Activated naive CD8-positive, alpha-beta T cell treated with anti-CD3 and anti-CD28 coated beads for 36 hours (primary cell): ENCODE measurements at regions not wholly inside any gene's neighbourhood (a gene's known extent, or its start where the extent isn't known, plus 50 kb on each side); places are given as distances from the start of the nearest gene placed in this dataset.
A peak's percentile ranks its signal among the peaks of the same experiment; 100 is the strongest.

ENCODE experiments used
- DNase-seq: peaks from one replicate; pipeline ENCODE4 v3.0.0; 2021
- H3K27ac Mint-ChIP-seq: one replicate; pipeline ENCODE4 v1.8.0; 2022; ENCODE audit warnings: mild to moderate bottlenecking, moderate library complexity, mixed read lengths
- H3K27me3 Mint-ChIP-seq: one replicate; pipeline ENCODE4 v1.8.0; 2022; ENCODE audit warnings: mild to moderate bottlenecking, mixed read lengths
- H3K36me3 Mint-ChIP-seq: one replicate; pipeline ENCODE4 v1.8.0; 2021; ENCODE audit warnings: mild to moderate bottlenecking, mixed read lengths
- H3K4me1 Mint-ChIP-seq: one replicate; pipeline ENCODE4 v1.8.0; 2021; ENCODE audit warnings: mixed read lengths
- H3K4me3 Mint-ChIP-seq: one replicate; pipeline ENCODE4 v1.8.0; 2022; ENCODE audit warnings: mild to moderate bottlenecking, moderate library complexity, mixed read lengths
- H3K9me3 Mint-ChIP-seq: one replicate; pipeline ENCODE4 v1.8.0; 2022; ENCODE audit warnings: mixed read lengths

DNA sequence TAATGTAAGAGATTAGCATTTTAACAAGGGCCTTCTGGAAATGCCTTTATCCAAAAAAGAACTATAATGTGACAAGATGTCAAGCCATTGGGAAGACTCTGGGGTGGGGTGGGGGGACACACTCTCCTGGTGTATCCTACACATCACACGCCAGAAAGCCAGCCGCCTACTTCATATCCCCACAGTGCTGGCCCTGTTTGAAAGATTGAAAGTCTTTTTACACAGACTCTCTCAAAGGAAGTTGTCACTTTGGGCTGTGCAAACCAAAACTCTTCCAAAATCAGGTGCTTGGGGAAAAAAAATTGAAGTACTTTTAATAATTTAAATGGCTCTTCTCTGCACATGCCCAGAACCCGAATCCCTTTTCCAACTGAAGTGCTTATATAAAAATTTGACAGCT is 666.7 kb downstream of the BCL11A start:
- no peak for DNase-seq
- H3K36me3 Mint-ChIP-seq, result peaks cover 1% of the 10 kb centered on the region
- H3K4me3 Mint-ChIP-seq, result peak overlapping the region; percentile 41
- H3K4me1 Mint-ChIP-seq, result peaks cover 40% of the 10 kb centered on the region
- H3K27me3 Mint-ChIP-seq, result no peaks in the 10 kb centered on the region
- H3K27ac Mint-ChIP-seq, result peak overlapping the region; percentile 71
- peaks cover 3% of the 10 kb centered on the region for H3K9me3 Mint-ChIP-seq

DNA sequence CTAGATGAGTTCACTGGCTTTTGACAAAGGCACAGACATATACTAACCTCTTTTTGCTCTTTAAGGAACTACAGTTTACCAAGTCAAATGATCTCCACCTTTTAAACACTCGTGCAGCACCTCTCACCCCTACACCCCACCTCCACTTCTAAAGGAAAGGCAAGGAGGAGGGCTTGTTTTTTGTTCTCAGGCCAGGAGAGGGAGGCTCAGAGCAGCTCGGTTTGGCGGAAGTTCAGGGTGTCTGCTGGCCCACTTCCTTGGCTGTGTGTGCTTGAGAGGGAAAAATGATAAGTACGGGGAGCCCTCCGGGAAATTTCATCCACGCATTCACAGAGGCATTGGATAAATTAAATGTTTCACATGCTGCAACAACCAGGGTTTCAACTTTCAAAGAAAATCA is 667.9 kb downstream of the BCL11A start:
- Mint-ChIP-seq H3K27ac (peak overlapping the region; percentile 80), H3K4me3 (peak overlapping the region; percentile 49), H3K9me3 (peaks cover 2% of the 10 kb centered on the region), H3K4me1 (peaks cover 38% of the 10 kb centered on the region), H3K36me3 (no peaks in the 10 kb centered on the region), H3K27me3 (no peaks in the 10 kb centered on the region)
- peak; percentile 26 for DNase-seq

GRCh38 chr2:59884166-59884565 is 669.3 kb downstream of the BCL11A start:
- no peak for DNase-seq
- H3K4me1 Mint-ChIP-seq, result peaks cover 36% of the 10 kb centered on the region
- no peaks in the 10 kb centered on the region for H3K27me3 Mint-ChIP-seq
- no peaks in the 10 kb centered on the region for H3K36me3 Mint-ChIP-seq
- H3K27ac Mint-ChIP-seq, result peak overlapping the region; percentile 40
- no peaks in the 10 kb centered on the region for H3K9me3 Mint-ChIP-seq
- no peak overlapping the region for H3K4me3 Mint-ChIP-seq

GRCh38 chr2:59882822-59883221 is 670.6 kb downstream of the BCL11A start:
- H3K9me3 Mint-ChIP-seq, result no peaks in the 10 kb centered on the region
- H3K4me1 Mint-ChIP-seq, result peaks cover 27% of the 10 kb centered on the region
- H3K4me3 Mint-ChIP-seq, result no peak overlapping the region
- no peaks in the 10 kb centered on the region for H3K36me3 Mint-ChIP-seq
- DNase-seq, result no peak
- no peaks in the 10 kb centered on the region for H3K27me3 Mint-ChIP-seq
- no peak overlapping the region for H3K27ac Mint-ChIP-seq

GRCh38 chr2:59882279-59882678 is 671.2 kb downstream of the BCL11A start:
- Mint-ChIP-seq H3K27ac (no peak overlapping the region), H3K4me1 (peaks cover 21% of the 10 kb centered on the region), H3K36me3 (no peaks in the 10 kb centered on the region), H3K27me3 (no peaks in the 10 kb centered on the region), H3K9me3 (no peaks in the 10 kb centered on the region), H3K4me3 (no peak overlapping the region)
- DNase-seq, result no peak

- DNase-seq, result no peak
- H3K4me3 Mint-ChIP-seq, result no peak overlapping the region
- H3K4me1 Mint-ChIP-seq, result peaks cover 11% of the 10 kb centered on the region
- no peak overlapping the region for H3K27ac Mint-ChIP-seq
- H3K27me3 Mint-ChIP-seq, result peaks cover 1% of the 10 kb centered on the region
- no peaks in the 10 kb centered on the region for H3K36me3 Mint-ChIP-seq
- H3K9me3 Mint-ChIP-seq, result no peaks in the 10 kb centered on the region
Measured at GRCh38 chr2:59881218-59881617, 672.2 kb downstream of the BCL11A start.

DNA sequence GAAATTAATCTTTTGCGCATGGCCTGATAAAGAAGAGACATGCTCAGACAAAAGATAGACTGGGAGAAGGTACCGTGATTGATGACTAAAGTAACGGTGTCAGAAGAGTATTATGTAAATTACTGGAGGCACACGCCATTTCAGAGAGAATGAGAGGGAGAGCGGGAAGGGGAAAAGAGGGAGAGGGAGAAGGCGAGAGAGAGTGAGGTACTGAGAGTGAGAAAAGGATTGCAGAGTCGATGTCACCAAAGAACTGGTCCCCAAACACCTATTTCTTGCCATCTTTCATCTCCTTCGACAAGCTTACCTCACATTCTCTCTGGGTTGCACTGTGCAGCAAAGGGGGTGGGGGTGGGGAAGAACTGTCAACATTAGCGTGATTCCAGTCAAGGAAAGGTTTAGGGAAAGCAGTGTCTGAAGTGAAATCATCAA is 673.7 kb downstream of the BCL11A start:
- no peaks in the 10 kb centered on the region for H3K9me3 Mint-ChIP-seq
- no peak overlapping the region for H3K4me3 Mint-ChIP-seq
- H3K27me3 Mint-ChIP-seq, result peaks cover 4% of the 10 kb centered on the region
- DNase-seq, result no peak
- no peak overlapping the region for H3K27ac Mint-ChIP-seq
- no peaks in the 10 kb centered on the region for H3K36me3 Mint-ChIP-seq
- peaks cover 2% of the 10 kb centered on the region for H3K4me1 Mint-ChIP-seq

DNA sequence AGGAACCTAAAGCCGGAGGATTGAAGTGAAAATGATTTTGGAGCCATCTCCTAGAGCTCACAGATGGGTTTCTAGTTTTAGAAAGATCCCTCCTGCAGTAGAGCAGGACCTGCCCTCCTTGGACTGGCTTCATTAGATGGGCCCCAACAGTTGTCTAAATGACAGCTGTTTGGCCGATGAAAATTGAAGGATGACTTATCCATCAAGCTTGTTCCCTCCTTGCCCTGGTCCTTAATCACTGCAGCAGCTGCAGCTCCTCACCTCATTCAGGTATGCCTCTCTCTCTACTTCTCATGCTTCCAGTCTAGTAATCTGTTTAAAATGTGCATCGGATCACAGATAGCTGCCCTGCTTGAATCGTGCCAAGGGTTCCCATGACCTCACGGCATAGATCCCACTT is 677.6 kb downstream of the BCL11A start:
- no peak for DNase-seq
- Mint-ChIP-seq H3K27ac (no peak overlapping the region), H3K27me3 (peaks cover 4% of the 10 kb centered on the region), H3K4me1 (no peaks in the 10 kb centered on the region), H3K9me3 (no peaks in the 10 kb centered on the region), H3K4me3 (no peak overlapping the region), H3K36me3 (no peaks in the 10 kb centered on the region)

DNA sequence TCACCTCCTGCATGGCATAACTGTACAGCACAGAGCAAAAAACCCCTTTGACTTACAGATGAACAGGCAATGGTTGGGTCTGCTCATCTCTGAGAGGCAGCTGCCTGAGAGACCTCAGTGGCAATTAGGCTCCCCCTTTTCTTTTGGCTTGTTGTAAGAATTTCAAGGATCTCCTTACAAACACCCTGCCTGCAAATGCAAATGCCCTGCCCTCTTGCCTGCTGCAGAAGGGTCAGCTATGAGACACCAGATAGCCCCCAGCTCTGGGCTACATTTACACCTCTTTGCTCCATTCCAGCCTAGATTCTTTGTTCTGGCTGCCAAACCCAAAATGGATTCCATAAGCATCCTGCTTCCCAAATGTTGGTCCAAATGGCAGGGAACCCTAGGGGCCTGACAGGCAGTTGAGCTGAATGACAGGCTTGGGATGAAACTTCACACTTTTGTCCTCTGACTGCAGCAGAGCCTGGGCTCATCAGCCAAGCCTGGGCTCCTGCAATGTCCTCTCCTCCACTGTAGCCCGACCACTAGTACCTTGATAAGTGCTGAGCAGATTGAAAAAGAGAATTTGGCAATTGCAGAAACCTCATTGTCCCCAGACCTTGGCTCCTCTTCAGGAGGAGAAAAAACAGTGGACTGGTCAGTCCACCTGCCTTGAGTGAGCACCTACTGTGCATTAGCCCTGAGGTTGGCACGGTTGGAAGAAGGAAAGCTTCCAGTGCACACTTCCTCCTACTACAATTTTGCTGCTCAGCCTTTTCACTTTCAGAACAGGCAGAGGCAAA is 678.3 kb downstream of the BCL11A start:
- Mint-ChIP-seq H3K9me3 (no peaks in the 10 kb centered on the region), H3K4me1 (no peaks in the 10 kb centered on the region), H3K27ac (no peak overlapping the region), H3K4me3 (no peak overlapping the region), H3K36me3 (no peaks in the 10 kb centered on the region), H3K27me3 (peaks cover 4% of the 10 kb centered on the region)
- no peak for DNase-seq

- Mint-ChIP-seq H3K27me3 (peaks cover 4% of the 10 kb centered on the region), H3K27ac (no peak overlapping the region), H3K9me3 (no peaks in the 10 kb centered on the region), H3K4me3 (no peak overlapping the region), H3K36me3 (no peaks in the 10 kb centered on the region), H3K4me1 (no peaks in the 10 kb centered on the region)
- no peak for DNase-seq
Measured at GRCh38 chr2:59874361-59874760, 679.1 kb downstream of the BCL11A start.

DNA sequence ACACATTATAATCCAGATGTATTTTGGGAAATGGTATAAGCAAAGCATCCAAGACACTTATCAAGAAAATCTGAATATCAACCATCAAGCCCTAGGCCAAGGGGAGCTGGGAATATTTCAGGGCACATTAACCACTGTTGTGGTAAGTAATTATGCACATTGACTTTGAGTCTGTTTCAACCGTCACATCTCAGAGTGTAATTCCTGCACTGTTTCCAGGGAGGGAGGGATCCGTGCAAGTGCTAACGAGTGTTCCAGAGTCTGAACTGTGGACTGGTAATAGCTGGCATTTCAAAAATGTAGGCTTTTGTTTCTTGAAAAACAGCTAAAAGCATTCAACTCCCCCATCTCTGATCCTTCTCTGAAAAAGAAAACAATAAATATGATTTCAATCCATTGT is 681.6 kb downstream of the BCL11A start:
- no peak overlapping the region for H3K27ac Mint-ChIP-seq
- H3K4me3 Mint-ChIP-seq, result no peak overlapping the region
- no peaks in the 10 kb centered on the region for H3K36me3 Mint-ChIP-seq
- no peaks in the 10 kb centered on the region for H3K4me1 Mint-ChIP-seq
- H3K27me3 Mint-ChIP-seq, result peaks cover 4% of the 10 kb centered on the region
- no peak for DNase-seq
- no peaks in the 10 kb centered on the region for H3K9me3 Mint-ChIP-seq

DNA sequence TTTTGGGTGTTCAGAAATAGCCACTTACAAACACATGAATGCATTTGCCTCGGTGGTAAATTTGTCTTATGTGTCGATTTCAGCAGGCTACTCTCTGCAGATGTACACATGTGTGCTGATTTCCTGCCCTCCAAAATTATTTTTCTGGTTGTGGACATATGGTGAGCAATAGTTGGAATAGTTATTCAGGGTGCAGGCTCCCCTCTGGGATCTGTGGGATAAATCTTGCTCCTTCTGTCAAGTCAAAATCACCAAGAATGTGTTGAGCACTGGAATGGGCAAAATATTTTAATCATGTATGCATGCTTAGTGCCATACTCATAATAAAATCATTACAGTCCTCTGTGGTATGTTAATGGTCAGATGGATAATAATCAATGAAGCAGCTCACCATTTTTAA is 684.5 kb downstream of the BCL11A start:
- H3K27ac Mint-ChIP-seq, result no peak overlapping the region
- H3K9me3 Mint-ChIP-seq, result no peaks in the 10 kb centered on the region
- no peak for DNase-seq
- no peaks in the 10 kb centered on the region for H3K27me3 Mint-ChIP-seq
- H3K4me1 Mint-ChIP-seq, result no peaks in the 10 kb centered on the region
- no peak overlapping the region for H3K4me3 Mint-ChIP-seq
- H3K36me3 Mint-ChIP-seq, result no peaks in the 10 kb centered on the region

GRCh38 chr2:59866436-59866835 is 687.0 kb downstream of the BCL11A start:
- DNase-seq, result no peak

GRCh38 chr2:59858540-59858939 is 694.9 kb downstream of the BCL11A start:
- Mint-ChIP-seq H3K4me1 (peaks cover 4% of the 10 kb centered on the region), H3K9me3 (peaks cover 12% of the 10 kb centered on the region), H3K27ac (no peak overlapping the region), H3K36me3 (peaks cover 5% of the 10 kb centered on the region), H3K27me3 (no peaks in the 10 kb centered on the region), H3K4me3 (no peak overlapping the region)
- no peak for DNase-seq

More at GRCh38 chr2:59866436-59866835, 687.0 kb downstream of the BCL11A start:
- Mint-ChIP-seq H3K36me3 (peaks cover 5% of the 10 kb centered on the region), H3K27ac (no peak overlapping the region), H3K4me1 (no peaks in the 10 kb centered on the region), H3K27me3 (no peaks in the 10 kb centered on the region), H3K4me3 (no peak overlapping the region), H3K9me3 (peaks cover 9% of the 10 kb centered on the region)

GRCh38 chr2:59857109-59857508 is 696.3 kb downstream of the BCL11A start:
- Mint-ChIP-seq H3K9me3 (peaks cover 8% of the 10 kb centered on the region), H3K4me3 (no peak overlapping the region), H3K27ac (no peak overlapping the region), H3K36me3 (peaks cover 1% of the 10 kb centered on the region), H3K4me1 (peaks cover 4% of the 10 kb centered on the region), H3K27me3 (no peaks in the 10 kb centered on the region)
- no peak for DNase-seq

DNA sequence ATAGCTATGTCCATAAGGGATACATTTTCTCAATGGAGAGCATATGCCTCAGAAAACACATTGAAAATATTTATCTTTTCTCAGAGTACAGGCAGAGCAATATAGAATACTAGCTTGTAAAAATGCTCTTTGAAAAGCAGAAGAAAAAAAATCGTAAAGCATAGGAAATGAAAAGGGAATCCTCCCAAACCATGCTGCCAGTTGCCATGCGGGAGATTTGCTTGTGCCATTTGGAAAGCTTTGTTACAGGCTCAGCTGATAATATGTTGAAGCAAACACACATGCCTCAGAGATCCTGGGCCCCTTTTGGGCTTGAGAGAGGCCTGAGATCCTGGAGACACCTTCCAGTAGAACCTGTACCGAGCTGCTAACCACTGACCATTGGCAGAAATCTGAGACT is 697.1 kb downstream of the BCL11A start:
- Mint-ChIP-seq H3K9me3 (peaks cover 3% of the 10 kb centered on the region), H3K27ac (no peak overlapping the region), H3K4me3 (no peak overlapping the region), H3K4me1 (peaks cover 4% of the 10 kb centered on the region), H3K36me3 (no peaks in the 10 kb centered on the region), H3K27me3 (no peaks in the 10 kb centered on the region)
- no peak for DNase-seq
